GM23248 (cell line): ENCODE measurements at regions not wholly inside any gene's neighbourhood (a gene's known extent, or its start where the extent isn't known, plus 50 kb on each side); places are given as distances from the start of the nearest gene placed in this dataset.

Source experiments
- EZH2 ChIP-seq: fragments of 200-600 bp; sonication (generic); IDR thresholded peaks from 2 replicates; pipeline ENCODE4 v1.6.1; 2018; ENCODE audit warnings: antibody characterized with exemption, mild to moderate bottlenecking; ENCODE audit not compliant: insufficient read depth, poor library complexity, severe bottlenecking
- EZH2phosphoT487 ChIP-seq: fragments of 200-600 bp; sonication (generic); IDR thresholded peaks from 2 replicates; pipeline ENCODE4 v1.6.1; 2018; ENCODE audit warnings: antibody characterized with exemption, moderate library complexity, mild to moderate bottlenecking, low read depth; ENCODE audit not compliant: insufficient read depth

GRCh38 chr13:53188120-53188519, 159.5 kb downstream of the OLFM4 start:
- TF ChIP-seq EZH2 (no peak), EZH2phosphoT487 (no peak)
